Stimulated activated naive CD8-positive, alpha-beta T cell treated with anti-CD3 and anti-CD28 coated beads, Interleukin-15, amount 100 ng/mL, for 72 hours (primary cell): ENCODE measurements at regions not wholly inside any gene's neighbourhood (a gene's known extent, or its start where the extent isn't known, plus 50 kb on each side); places are given as distances from the start of the nearest gene placed in this dataset.

Source experiments
- ATAC-seq: fragments of 150-1000 bp; cut with Tn5 transposase; 2 replicates; pipeline ENCODE4 v1.10.0; 2021; ENCODE audit warnings: mild to moderate bottlenecking, moderate library complexity
- DNase-seq, 2 donors: peaks; one replicate each; pipeline ENCODE4 v3.0.0; 2021 to 2022
- H3K27ac Mint-ChIP-seq, 2 donors: one replicate each; pipeline ENCODE4 v1.8.0; 2022; ENCODE audit warnings: mild to moderate bottlenecking in 2 of 2, mixed read lengths in 2 of 2, moderate library complexity in 2 of 2
- H3K27me3 Mint-ChIP-seq: one replicate; pipeline ENCODE4 v1.8.0; 2022; ENCODE audit warnings: mixed read lengths
- H3K4me1 Mint-ChIP-seq: one replicate; pipeline ENCODE4 v1.8.0; 2022; ENCODE audit warnings: mild to moderate bottlenecking, mixed read lengths
- H3K4me3 Mint-ChIP-seq, 2 donors: one replicate each; pipeline ENCODE4 v1.8.0; 2022; ENCODE audit warnings: mild to moderate bottlenecking in 2 of 2, mixed read lengths in 2 of 2, moderate library complexity in 1 of 2
- H3K9me3 Mint-ChIP-seq, 2 donors: one replicate each; pipeline ENCODE4 v1.8.0; 2022; ENCODE audit warnings: mixed read lengths in 2 of 2

DNA sequence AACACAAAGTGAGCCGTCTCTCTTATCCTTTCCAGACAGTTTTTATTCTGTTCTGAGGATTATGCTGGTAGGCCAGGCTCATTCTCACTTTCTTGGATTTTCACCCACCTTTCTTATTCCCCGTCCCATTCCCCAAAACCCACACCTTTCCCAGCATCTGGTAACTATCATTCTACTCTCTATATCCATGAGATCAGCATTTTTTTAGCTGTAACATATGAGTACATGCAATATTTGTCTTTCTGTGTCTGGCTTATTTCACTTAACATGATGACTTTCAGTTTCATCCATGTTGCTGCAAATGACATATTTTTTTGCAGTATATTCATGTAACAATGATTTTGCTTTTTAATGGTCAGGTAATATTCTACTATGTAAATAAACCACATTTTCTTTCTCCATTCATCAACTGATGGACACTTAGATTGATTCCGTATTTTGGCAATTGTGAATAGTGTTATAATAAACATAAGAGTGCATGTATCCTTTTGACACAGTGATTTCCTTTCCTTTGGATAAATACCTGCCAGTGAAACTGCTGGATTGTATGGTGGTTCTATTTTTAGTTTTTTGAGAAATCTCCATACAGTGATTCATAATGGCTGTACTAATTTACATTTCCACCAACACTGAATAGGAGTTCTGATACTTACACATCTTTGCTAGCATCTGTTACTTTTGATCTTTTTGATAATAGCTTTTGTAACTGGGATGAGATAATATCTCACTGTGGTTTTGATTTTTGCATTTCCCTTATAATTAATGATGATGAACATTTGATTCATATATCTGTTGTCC lies 289.3 kb downstream of the RPRM start:
- no peaks in the 10 kb centered on the region for H3K27me3 Mint-ChIP-seq
- H3K4me3 Mint-ChIP-seq: no peak overlapping the region
- no peak overlapping the region for H3K27ac Mint-ChIP-seq
- no peaks in the 10 kb centered on the region for H3K4me1 Mint-ChIP-seq
- no peak for DNase-seq
- no peak for ATAC-seq
- peaks cover 20 to 21% of the 10 kb centered on the region in 2 donors for H3K9me3 Mint-ChIP-seq

- Mint-ChIP-seq H3K27ac (no peak overlapping the region), H3K9me3 (peaks cover 2 to 3% of the 10 kb centered on the region in 2 donors), H3K4me1 (no peaks in the 10 kb centered on the region), H3K4me3 (no peak overlapping the region), H3K27me3 (no peaks in the 10 kb centered on the region)
- ATAC-seq (no peak), DNase-seq (no peak)
Measured at GRCh38 chr2:153179808-153180207, 298.8 kb downstream of the RPRM start.

DNA sequence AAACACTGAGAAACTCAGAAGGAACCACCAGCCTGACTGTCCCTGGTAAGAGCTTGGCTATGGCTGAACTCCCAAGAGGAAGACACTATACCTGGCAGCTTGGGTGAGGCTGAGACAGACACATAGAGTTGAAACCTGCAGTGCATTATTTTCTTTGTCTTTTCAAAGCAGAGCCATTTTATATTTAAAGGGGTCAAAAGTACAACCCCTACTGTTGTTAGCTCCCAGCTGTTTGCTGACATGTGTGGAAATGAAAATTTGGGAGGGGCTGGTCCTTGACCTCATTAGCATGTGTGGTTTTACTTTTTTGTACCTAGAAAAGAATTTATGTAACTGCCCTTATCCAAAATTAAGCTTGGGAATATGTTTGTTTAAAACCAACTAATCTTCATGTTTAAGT lies 309.0 kb downstream of the RPRM start:
- Mint-ChIP-seq H3K4me1 (no peaks in the 10 kb centered on the region), H3K9me3 (peaks cover 0 to under 1% of the 10 kb centered on the region in 2 donors), H3K27me3 (no peaks in the 10 kb centered on the region), H3K27ac (no peak overlapping the region), H3K4me3 (no peak overlapping the region)
- no peak for ATAC-seq
- DNase-seq: no peak

DNA sequence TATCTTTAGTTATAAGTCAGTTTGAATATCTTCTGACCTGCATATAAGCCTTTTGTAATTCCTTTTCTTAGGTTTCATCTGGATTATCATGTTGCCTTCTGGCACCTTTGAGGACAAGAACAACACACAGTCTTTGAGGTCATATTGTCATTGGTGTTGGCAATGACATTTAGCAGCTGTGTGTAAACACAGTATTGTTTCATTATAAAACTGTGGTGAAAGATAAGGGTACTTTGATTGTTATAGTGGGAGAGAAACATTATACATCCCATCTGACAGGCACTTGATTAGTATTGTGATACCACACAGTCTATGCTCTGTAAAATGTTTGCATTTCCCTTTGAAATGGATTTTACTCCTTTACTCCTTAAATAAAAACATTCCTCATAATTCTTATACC lies 313.5 kb downstream of the RPRM start:
- Mint-ChIP-seq H3K27ac (no peak overlapping the region), H3K27me3 (no peaks in the 10 kb centered on the region), H3K4me1 (no peaks in the 10 kb centered on the region), H3K9me3 (no peaks in the 10 kb centered on the region), H3K4me3 (no peak overlapping the region)
- DNase-seq (no peak), ATAC-seq (no peak)

DNA sequence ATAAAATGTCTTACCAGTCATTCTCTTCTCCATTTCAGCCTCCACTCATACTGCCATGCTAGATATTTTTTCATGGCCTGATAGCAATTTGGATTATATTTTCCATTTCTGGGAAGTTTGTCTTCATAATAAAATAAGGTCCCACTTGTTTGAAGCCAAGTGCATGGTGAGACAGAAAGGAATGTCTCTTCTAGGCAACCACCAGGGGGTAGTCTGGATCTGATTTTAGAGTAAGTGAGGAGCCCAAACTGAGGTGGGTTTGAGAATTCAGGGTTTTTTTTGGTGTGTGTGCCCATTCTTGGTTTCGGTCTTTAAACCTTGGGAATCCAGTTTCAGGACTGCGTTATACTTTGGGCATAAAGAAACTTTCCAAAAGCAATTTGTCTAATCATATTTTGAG lies 315.5 kb downstream of the RPRM start:
- Mint-ChIP-seq H3K4me3 (no peak overlapping the region), H3K4me1 (no peaks in the 10 kb centered on the region), H3K27me3 (no peaks in the 10 kb centered on the region), H3K9me3 (no peaks in the 10 kb centered on the region), H3K27ac (no peak overlapping the region)
- no peak for ATAC-seq
- peak in 1 of 2 donors; percentile 4 for DNase-seq

DNA sequence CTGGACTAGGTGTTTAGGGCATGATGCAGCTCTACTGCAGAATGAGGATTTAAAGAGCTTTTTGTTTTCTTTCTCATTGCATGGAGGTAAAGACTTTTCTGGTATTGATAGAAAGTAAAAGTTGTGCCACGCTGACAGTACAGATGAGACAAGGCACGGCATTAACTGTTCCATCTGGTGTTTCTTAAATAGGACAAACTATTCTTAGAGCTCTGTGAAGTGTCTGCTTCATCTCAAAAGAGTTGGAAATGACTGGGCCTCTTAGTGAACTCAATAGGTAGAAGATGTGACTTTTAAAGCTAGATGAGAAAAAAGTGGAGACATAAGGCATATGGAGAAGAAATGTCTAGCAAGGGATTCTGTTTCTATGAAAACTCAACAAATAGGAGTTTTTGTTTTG lies 321.8 kb downstream of the RPRM start:
- Mint-ChIP-seq H3K27ac (no peak overlapping the region), H3K27me3 (peaks cover 15% of the 10 kb centered on the region), H3K4me3 (no peak overlapping the region), H3K4me1 (no peaks in the 10 kb centered on the region), H3K9me3 (peaks cover 12 to 15% of the 10 kb centered on the region in 2 donors)
- no peak for ATAC-seq
- DNase-seq: no peak

- Mint-ChIP-seq H3K9me3 (peaks cover 12 to 15% of the 10 kb centered on the region in 2 donors), H3K27me3 (peaks cover 15% of the 10 kb centered on the region), H3K4me1 (no peaks in the 10 kb centered on the region), H3K4me3 (no peak overlapping the region), H3K27ac (no peak overlapping the region)
- ATAC-seq (no peak), DNase-seq (no peak)
Measured at GRCh38 chr2:153152036-153152435, 326.5 kb downstream of the RPRM start.

DNA sequence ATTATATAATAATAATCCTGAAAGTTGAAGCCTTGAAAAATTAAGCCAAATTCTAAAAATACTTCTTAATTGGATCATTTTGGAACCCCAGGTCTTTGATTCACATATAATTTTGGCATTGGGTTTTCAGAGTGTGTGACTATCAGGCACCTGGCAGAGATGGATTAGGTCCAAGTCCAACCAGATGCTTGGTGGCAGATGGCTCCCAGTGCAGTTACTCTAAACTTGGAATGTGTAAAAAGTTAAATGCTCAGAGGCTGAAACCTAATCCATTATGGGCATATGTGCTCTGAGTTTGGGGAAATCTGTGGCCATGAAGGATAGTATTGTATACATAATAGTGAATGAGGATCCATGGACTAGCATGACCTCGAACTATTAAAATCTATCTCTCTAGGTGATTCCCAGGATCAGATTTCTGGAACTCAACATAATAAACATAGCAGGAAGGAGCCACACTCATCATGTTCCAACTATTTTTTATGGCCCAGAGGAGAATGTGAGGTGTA lies 333.0 kb downstream of the RPRM start:
- ATAC-seq (no peak), DNase-seq (no peak)
- Mint-ChIP-seq H3K4me3 (no peak overlapping the region), H3K27ac (no peak overlapping the region), H3K9me3 (peaks cover 0 to 7% of the 10 kb centered on the region in 2 donors), H3K27me3 (peaks cover 6% of the 10 kb centered on the region), H3K4me1 (no peaks in the 10 kb centered on the region)

GRCh38 chr2:153143540-153143939 lies 335.0 kb downstream of the RPRM start:
- Mint-ChIP-seq H3K27me3 (peaks cover 6% of the 10 kb centered on the region), H3K4me1 (no peaks in the 10 kb centered on the region), H3K27ac (no peak overlapping the region), H3K4me3 (no peak overlapping the region), H3K9me3 (peaks cover 0 to 7% of the 10 kb centered on the region in 2 donors)
- ATAC-seq (no peak), DNase-seq (no peak)

- Mint-ChIP-seq H3K4me3 (no peak overlapping the region), H3K27me3 (peaks cover 6% of the 10 kb centered on the region), H3K9me3 (peaks cover 0 to 7% of the 10 kb centered on the region in 2 donors), H3K4me1 (no peaks in the 10 kb centered on the region), H3K27ac (no peak overlapping the region)
- ATAC-seq: no peak
- no peak for DNase-seq
Measured at GRCh38 chr2:153140498-153140897, 338.1 kb downstream of the RPRM start.

DNA sequence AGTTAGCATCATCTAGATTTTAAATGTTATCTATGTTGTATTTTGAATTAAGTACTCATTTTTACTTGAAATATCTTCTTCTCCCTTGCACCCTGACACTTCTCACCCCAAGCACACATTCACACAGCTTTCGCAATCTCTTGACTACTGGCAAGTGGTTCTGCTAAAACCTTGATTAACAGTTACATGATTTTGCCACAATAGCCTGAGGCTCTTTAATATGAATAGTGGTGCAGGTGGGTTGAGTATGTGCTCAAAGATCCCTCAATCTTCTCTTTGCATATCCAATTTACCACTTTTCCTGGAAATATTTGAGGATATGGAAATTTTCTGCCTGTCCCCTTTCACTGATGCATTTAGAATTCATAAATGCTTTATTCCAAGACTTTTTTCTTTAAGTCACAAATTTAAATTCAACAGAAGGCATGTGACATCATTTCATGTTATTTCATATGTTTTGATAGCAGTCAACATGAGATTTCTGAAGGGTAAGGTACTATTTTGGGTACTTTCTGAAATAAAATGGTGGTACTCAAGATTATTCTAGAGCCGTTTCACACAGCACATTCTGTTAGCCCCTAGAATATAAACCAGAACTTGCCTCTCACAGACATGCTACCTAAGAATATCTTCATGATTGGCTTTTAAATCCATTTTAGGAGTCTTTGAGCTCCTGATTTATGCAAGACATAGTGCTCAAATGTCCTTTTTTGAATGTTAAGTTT lies 339.7 kb downstream of the RPRM start:
- no peaks in the 10 kb centered on the region for H3K4me1 Mint-ChIP-seq

GRCh38 chr2:153136216-153136615 lies 342.3 kb downstream of the RPRM start:
- no peak overlapping the region for H3K4me3 Mint-ChIP-seq
- no peaks in the 10 kb centered on the region for H3K4me1 Mint-ChIP-seq
- ATAC-seq (no peak), DNase-seq (no peak)
- H3K9me3 Mint-ChIP-seq: no peaks in the 10 kb centered on the region
- H3K27ac Mint-ChIP-seq: no peak overlapping the region
- H3K27me3 Mint-ChIP-seq: no peaks in the 10 kb centered on the region

More for the DNA sequence above, 339.7 kb downstream of the RPRM start:
- no peak for DNase-seq
- Mint-ChIP-seq H3K9me3 (peaks cover 0 to 7% of the 10 kb centered on the region in 2 donors), H3K27ac (no peak overlapping the region), H3K4me3 (no peak overlapping the region), H3K27me3 (peaks cover 6% of the 10 kb centered on the region)
- ATAC-seq: no peak

DNA sequence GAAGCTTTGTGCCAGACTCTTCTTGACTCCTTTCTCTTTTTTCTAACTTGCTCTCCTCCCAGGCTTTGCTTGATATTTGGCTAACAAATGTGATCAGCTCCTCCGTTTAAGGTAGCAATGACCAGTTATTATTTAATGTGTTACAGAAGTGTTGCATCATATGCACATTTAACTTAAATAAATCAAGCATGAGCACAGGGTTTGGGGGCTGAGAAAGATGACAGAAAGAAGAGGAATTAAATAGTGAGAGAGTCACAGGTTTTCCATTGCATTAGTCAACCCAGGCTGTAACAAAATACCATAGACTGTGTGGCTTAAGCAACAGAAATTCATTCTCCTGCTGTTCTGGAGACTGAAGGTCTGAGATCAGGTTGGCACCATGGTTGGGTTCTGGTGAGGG lies 343.8 kb downstream of the RPRM start:
- Mint-ChIP-seq H3K27ac (peak overlapping the region in 1 of 2 donors; percentile 80), H3K27me3 (no peaks in the 10 kb centered on the region), H3K4me1 (no peaks in the 10 kb centered on the region), H3K4me3 (no peak overlapping the region), H3K9me3 (no peaks in the 10 kb centered on the region)
- no peak for ATAC-seq
- no peak for DNase-seq

- ATAC-seq (no peak), DNase-seq (no peak)
- no peaks in the 10 kb centered on the region for H3K9me3 Mint-ChIP-seq
- no peaks in the 10 kb centered on the region for H3K27me3 Mint-ChIP-seq
- H3K4me3 Mint-ChIP-seq: no peak overlapping the region
- H3K27ac Mint-ChIP-seq: no peak overlapping the region
- H3K4me1 Mint-ChIP-seq: no peaks in the 10 kb centered on the region
Measured at GRCh38 chr2:153133716-153134115, 344.8 kb downstream of the RPRM start.

- ATAC-seq: no peak
- no peaks in the 10 kb centered on the region for H3K27me3 Mint-ChIP-seq
- H3K9me3 Mint-ChIP-seq: no peaks in the 10 kb centered on the region
Measured at GRCh38 chr2:153132418-153132817, 346.1 kb downstream of the RPRM start.

GRCh38 chr2:153115141-153115540 lies 363.4 kb downstream of the RPRM start:
- Mint-ChIP-seq H3K9me3 (no peaks in the 10 kb centered on the region), H3K27me3 (no peaks in the 10 kb centered on the region), H3K4me1 (no peaks in the 10 kb centered on the region), H3K4me3 (no peak overlapping the region), H3K27ac (no peak overlapping the region)
- no peak for ATAC-seq
- DNase-seq: no peak

More at GRCh38 chr2:153132418-153132817, 346.1 kb downstream of the RPRM start:
- Mint-ChIP-seq H3K4me1 (no peaks in the 10 kb centered on the region), H3K27ac (no peak overlapping the region), H3K4me3 (no peak overlapping the region)
- DNase-seq: no peak
